ENCODE measurements at regions not wholly inside any gene's neighbourhood (a gene's known extent, or its start where the extent isn't known, plus 50 kb on each side); places are given as distances from the start of the nearest gene placed in this dataset.

DNA sequence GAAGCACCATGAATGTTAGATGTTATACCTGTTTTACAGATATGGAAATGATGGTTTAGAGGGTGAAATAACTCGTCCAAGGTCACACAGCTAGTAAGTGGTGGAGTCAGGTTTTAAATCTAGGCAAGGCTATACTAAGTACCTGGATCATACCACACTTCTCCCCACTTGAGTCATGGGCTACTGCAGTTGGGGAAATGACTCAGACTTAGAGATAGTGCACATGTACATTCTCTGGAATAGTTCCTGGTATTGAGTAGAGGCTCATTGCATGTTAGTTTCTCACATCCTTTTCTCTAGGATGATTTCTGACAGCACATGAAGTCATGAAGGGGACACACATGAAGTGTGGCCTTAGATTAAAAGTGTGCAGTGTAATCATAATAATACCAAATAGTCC is 76.2 kb upstream of the TNFSF11 start:
- H3K4me1 ChIP-seq (ENCODE audit: low read depth) = no peaks in the 10 kb centered on the region
- DNase-seq (ENCODE audit: low read depth in 1 of 2, low spot score in 1 of 2) = peak in 1 of 2 donors; percentile 86
- TF ChIP-seq, protein P1, sequence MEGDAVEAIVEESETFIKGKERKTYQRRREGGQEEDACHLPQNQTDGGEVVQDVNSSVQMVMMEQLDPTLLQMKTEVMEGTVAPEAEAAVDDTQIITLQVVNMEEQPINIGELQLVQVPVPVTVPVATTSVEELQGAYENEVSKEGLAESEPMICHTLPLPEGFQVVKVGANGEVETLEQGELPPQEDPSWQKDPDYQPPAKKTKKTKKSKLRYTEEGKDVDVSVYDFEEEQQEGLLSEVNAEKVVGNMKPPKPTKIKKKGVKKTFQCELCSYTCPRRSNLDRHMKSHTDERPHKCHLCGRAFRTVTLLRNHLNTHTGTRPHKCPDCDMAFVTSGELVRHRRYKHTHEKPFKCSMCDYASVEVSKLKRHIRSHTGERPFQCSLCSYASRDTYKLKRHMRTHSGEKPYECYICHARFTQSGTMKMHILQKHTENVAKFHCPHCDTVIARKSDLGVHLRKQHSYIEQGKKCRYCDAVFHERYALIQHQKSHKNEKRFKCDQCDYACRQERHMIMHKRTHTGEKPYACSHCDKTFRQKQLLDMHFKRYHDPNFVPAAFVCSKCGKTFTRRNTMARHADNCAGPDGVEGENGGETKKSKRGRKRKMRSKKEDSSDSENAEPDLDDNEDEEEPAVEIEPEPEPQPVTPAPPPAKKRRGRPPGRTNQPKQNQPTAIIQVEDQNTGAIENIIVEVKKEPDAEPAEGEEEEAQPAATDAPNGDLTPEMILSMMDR (IDR thresholded peaks at IDR 0.05; ENCODE audit: low read depth, low read length) = no peak
- no peak overlapping the region for H3K4me3 ChIP-seq
- no peaks in the 10 kb centered on the region for H3K36me3 ChIP-seq
- no peaks in the 10 kb centered on the region for H3K27me3 ChIP-seq
- no peaks in the 10 kb centered on the region for H3K9me3 ChIP-seq (ENCODE audit: low read depth)
- no peak overlapping the region for H3K27ac ChIP-seq

DNA sequence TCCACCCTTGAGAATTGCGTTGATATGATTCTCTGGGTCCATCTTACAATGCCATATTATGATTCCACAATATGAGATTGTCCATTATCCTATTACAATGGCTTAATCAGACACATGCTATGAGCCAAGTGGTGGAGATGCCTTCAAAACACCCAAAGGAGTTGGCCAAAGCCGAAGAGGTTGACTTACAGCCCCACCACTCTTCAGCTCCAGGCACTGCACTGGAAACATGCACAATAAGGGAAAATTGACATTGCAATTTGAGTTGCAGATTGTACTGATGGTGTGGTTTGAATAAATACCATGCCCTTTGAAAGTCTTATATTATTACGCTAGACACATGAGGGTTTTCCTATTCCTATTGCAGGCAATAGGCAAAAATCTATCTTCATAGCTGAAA is 75.4 kb upstream of the TNFSF11 start:
- TF ChIP-seq, protein P1 (IDR thresholded peaks at IDR 0.05; ENCODE audit: low read depth, low read length) = peak; percentile 6

More for the DNA sequence above, 75.4 kb upstream of the TNFSF11 start:
- no peaks in the 10 kb centered on the region for H3K36me3 ChIP-seq
- H3K27me3 ChIP-seq = no peaks in the 10 kb centered on the region
- H3K9me3 ChIP-seq (ENCODE audit: low read depth) = no peaks in the 10 kb centered on the region
- no peaks in the 10 kb centered on the region for H3K4me1 ChIP-seq (ENCODE audit: low read depth)
- no peak for DNase-seq (ENCODE audit: low read depth in 1 of 2, low spot score in 1 of 2)
- no peak overlapping the region for H3K27ac ChIP-seq
- H3K4me3 ChIP-seq = no peak overlapping the region
